Gastrocnemius medialis (tissue), 4 donors: ENCODE measurements at regions not wholly inside any gene's neighbourhood (a gene's known extent, or its start where the extent isn't known, plus 50 kb on each side); places are given as distances from the start of the nearest gene placed in this dataset.
"Not testable (repeated sequence)": the region's sequence is repeated elsewhere in the genome, so short reads cannot be mapped to it uniquely, and the experiment has no call there.

Experiments used
- ATAC-seq, 2 donors: fragments of 150-250 bp; one replicate each; pipeline ENCODE4 v1.9.1; 2016
- DNase-seq, 2 donors: peaks; one replicate each; pipeline ENCODE4 v3.0.0-alpha.2; 2019
- H3K27ac ChIP-seq, 4 donors: fragments of 200-600 bp; sonication (generic); 1 replicate in 1 of 4; 2 replicates in 3 of 4; pipeline ENCODE4 v1.5.1; 2016 to 2018; ENCODE audit warnings: mild to moderate bottlenecking in 2 of 4, moderate library complexity in 1 of 4
- H3K27me3 ChIP-seq, 3 donors: fragments of 200-600 bp; sonication (generic) in 2 of 3; 1 replicate in 1 of 3; 2 replicates in 2 of 3; pipeline versions ENCODE4 v1.5.1 to v1.6.0; 2016 to 2019; ENCODE audit warnings: mild to moderate bottlenecking in 1 of 3, moderate library complexity in 1 of 3
- H3K36me3 ChIP-seq, 2 donors: fragments of 200-600 bp; sonication (generic) in 1 of 2; one replicate each; pipeline ENCODE4 v1.5.1; 2017 to 2018
- H3K4me1 ChIP-seq, 2 donors: fragments of 200-600 bp; sonication (generic) in 1 of 2; one replicate each; pipeline ENCODE4 v1.5.1; 2016 to 2017; ENCODE audit warnings: mild to moderate bottlenecking in 2 of 2
- H3K4me3 ChIP-seq, 4 donors: fragments of 200-600 bp; sonication (generic) in 3 of 4; 1 replicate in 1 of 4; 2 replicates in 3 of 4; pipeline ENCODE4 v1.5.1; 2016 to 2019; ENCODE audit warnings: mild to moderate bottlenecking in 2 of 4
- H3K9me3 ChIP-seq, 3 donors: fragments of 200-600 bp; sonication (generic) in 2 of 3; 1 replicate in 1 of 3; 2 replicates in 2 of 3; pipeline ENCODE4 v1.5.1; 2016 to 2019
- POLR2A ChIP-seq, 2 donors: fragments of 450-650 bp; IDR thresholded peaks; one replicate each; pipeline ENCODE4 v1.6.1; 2017; ENCODE audit warnings: antibody characterized with exemption in 2 of 2, mild to moderate bottlenecking in 2 of 2, moderate library complexity in 2 of 2
- in situ Hi-C, 4 donors: fragments of 200-750 bp; cut with MboI; loops; one replicate each; pipeline versions ENCODE4 v1.15.0 to v1.8.0; 2017; ENCODE audit warnings: low sequenced_read_pairs in 4 of 4
- intact Hi-C: fragments of 100-400 bp; cut with DNase I; formaldehyde crosslinking; loops from one replicate; pipeline ENCODE4 v1.15.1; 2023; ENCODE audit warnings: low total_unique reads
- TF ChIP-seq, protein P1 (sequence below), 5 experiments: fragments of 450-650 bp in 3 of 5; fragments of 200-600 bp in 2 of 5; sonication (generic) in 2 of 5; IDR thresholded peaks in 4 of 5; conservative IDR thresholded peaks in 1 of 5; 1 replicate in 4 of 5; 2 replicates in 1 of 5; pipeline ENCODE4 v1.5.1; 2016 to 2019; ENCODE audit warnings: antibody characterized with exemption in 5 of 5, mild to moderate bottlenecking in 3 of 5, moderate library complexity in 3 of 5

DNA sequence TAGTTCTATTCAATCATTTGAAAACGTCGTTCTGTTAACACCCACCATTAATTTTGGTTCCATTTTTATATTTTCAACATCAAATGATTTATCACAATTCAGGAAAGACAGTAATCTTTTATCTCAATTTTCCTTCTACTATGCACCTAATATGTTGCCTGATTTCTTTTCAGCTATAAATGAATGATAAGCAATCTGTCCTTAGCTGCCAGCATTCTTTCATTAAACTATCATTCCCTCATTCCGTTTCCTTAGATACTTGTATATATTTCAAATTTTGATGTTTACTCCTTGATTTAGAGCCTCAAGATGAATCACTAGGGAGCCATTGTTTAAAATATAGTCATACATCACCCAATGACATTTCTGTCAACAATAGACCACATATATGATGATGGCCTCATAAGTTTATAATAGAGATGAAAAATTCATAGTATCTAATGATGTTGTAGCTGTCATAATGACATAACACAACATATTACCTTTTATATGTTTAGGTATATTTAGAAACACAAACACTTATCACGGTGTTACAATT lies 661.7 kb downstream of the IPMK start:
- H3K27ac ChIP-seq: no peak overlapping the region
- ATAC-seq (no peak), DNase-seq (no peak)
- H3K4me1 ChIP-seq: no peaks in the 10 kb centered on the region
- H3K4me3 ChIP-seq: no peak overlapping the region
- no peaks in the 10 kb centered on the region for H3K27me3 ChIP-seq
- in situ Hi-C loops (no loop called here), intact Hi-C loops (no loop called here)
- no peak for TF ChIP-seq POLR2A (IDR thresholded peaks at IDR 0.05)
- TF ChIP-seq, protein P1, sequence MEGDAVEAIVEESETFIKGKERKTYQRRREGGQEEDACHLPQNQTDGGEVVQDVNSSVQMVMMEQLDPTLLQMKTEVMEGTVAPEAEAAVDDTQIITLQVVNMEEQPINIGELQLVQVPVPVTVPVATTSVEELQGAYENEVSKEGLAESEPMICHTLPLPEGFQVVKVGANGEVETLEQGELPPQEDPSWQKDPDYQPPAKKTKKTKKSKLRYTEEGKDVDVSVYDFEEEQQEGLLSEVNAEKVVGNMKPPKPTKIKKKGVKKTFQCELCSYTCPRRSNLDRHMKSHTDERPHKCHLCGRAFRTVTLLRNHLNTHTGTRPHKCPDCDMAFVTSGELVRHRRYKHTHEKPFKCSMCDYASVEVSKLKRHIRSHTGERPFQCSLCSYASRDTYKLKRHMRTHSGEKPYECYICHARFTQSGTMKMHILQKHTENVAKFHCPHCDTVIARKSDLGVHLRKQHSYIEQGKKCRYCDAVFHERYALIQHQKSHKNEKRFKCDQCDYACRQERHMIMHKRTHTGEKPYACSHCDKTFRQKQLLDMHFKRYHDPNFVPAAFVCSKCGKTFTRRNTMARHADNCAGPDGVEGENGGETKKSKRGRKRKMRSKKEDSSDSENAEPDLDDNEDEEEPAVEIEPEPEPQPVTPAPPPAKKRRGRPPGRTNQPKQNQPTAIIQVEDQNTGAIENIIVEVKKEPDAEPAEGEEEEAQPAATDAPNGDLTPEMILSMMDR (IDR thresholded peaks at IDR 0.05 in 4 of 5, conservative IDR thresholded peaks at IDR 0.05 in 1 of 5): no peak
- H3K36me3 ChIP-seq: no peaks in the 10 kb centered on the region
- H3K9me3 ChIP-seq: no peaks in the 10 kb centered on the region

DNA sequence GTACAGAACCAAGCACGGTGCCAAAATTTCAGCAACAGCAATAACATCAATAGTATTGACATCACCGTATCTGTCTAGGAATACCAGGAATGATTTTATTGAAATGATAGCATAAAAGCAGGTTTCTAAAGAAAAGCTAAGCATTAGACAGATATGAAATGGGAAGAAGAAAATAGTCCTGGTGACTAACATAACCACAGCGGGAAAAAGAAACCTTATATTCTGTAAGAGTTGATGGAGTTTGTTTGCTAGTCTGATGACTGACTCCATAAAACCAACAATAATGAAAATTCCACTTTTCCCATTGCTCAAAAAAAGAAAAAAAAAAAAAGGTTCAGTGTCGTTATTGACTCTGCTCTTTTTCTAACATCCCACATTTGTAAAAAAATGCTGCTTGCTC lies 668.3 kb downstream of the IPMK start:
- H3K27me3 ChIP-seq: no peaks in the 10 kb centered on the region
- no peak for DNase-seq
- H3K4me3 ChIP-seq: no peak overlapping the region
- TF ChIP-seq, protein P1 (IDR thresholded peaks at IDR 0.05 in 4 of 5, conservative IDR thresholded peaks at IDR 0.05 in 1 of 5): no peak
- no peak for TF ChIP-seq POLR2A (IDR thresholded peaks at IDR 0.05)
- ATAC-seq: no peak
- intact Hi-C loops (no loop called here), in situ Hi-C loops (no loop called here)
- H3K27ac ChIP-seq: no peak overlapping the region
- no peaks in the 10 kb centered on the region for H3K9me3 ChIP-seq
- H3K4me1 ChIP-seq: no peaks in the 10 kb centered on the region
- H3K36me3 ChIP-seq: no peaks in the 10 kb centered on the region

DNA sequence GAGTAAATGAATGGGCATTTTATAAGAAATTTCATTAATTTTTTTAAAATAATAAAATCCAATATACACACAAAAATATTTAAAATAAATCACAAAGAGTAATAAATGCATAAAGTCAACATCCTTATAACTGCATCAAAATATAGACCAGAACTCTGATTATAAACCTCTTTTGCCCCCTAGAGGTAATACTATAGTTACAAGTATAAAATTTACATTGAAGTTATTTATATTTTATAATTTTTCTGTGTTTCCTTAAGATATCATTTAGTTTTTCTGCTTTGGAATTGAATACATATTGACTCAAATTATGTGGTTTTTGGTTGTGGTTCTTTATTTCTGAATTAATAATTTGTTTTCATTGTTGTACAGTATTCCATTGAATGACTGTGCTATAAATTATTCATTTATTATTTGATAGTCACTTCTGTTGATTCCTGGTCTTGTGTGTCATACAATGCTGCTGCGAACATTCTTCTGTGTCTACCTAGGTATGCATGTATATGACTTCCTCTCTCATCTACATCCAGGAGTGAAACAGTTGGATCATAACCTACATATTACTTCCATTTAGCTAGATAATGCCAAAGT lies 673.6 kb downstream of the IPMK start:
- no peaks in the 10 kb centered on the region for H3K27me3 ChIP-seq
- no peaks in the 10 kb centered on the region for H3K9me3 ChIP-seq
- H3K4me1 ChIP-seq: no peaks in the 10 kb centered on the region
- no peak for DNase-seq
- intact Hi-C loops (no loop called here), in situ Hi-C loops (no loop called here)
- TF ChIP-seq POLR2A (IDR thresholded peaks at IDR 0.05): no peak
- TF ChIP-seq, protein P1 (IDR thresholded peaks at IDR 0.05 in 4 of 5, conservative IDR thresholded peaks at IDR 0.05 in 1 of 5): no peak
- H3K4me3 ChIP-seq: no peak overlapping the region
- H3K27ac ChIP-seq: no peak overlapping the region
- ATAC-seq: no peak
- H3K36me3 ChIP-seq: no peaks in the 10 kb centered on the region

DNA sequence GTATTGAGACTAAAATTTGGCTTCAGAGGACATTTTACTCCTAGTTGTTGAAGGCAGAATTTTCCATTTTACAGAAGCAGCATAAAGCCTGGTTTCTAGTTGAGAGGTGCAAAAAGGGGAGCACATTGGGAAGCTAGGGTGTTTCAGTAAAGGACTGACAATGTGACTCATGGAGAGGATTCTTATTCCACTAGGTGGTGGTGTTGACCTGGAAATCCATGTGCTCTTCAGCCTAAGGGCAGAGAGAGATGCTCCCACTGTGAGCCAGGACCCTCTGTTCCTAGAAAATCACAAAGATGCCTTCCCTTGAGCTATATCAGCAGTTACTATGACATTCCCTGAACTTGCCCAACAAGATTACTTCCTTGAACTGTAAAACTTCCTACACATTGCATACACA lies 687.8 kb downstream of the IPMK start:
- no peaks in the 10 kb centered on the region for H3K27me3 ChIP-seq
- DNase-seq (no peak), ATAC-seq (no peak)
- no peaks in the 10 kb centered on the region for H3K9me3 ChIP-seq
- intact Hi-C loops (no loop called here), in situ Hi-C loops (no loop called here)
- no peaks in the 10 kb centered on the region for H3K36me3 ChIP-seq
- no peak for TF ChIP-seq POLR2A (IDR thresholded peaks at IDR 0.05)
- TF ChIP-seq, protein P1 (IDR thresholded peaks at IDR 0.05 in 4 of 5, conservative IDR thresholded peaks at IDR 0.05 in 1 of 5): no peak
- no peak overlapping the region for H3K4me3 ChIP-seq
- H3K27ac ChIP-seq: no peak overlapping the region
- no peaks in the 10 kb centered on the region for H3K4me1 ChIP-seq

DNA sequence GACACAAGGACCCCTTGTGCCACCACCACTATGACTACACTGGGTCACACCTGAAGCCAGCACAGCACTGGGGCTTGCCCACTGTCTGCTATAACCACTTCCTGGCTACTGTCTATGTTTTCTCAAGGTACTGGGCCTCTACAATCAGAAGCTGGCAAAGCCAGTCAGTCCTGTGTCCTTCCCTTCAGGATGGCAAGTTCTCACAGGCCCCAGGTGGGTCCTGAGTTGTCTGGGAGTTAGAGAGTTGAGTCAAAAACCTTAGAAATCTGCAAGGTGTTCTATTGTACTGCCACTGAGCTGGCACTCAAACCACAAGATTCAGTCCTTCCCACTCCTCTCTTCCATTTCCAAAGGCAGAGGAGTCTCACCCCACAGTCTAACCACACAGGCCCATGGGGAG lies 705.5 kb downstream of the IPMK start:
- TF ChIP-seq, protein P1 (IDR thresholded peaks at IDR 0.05 in 4 of 5, conservative IDR thresholded peaks at IDR 0.05 in 1 of 5): no peak
- TF ChIP-seq POLR2A (IDR thresholded peaks at IDR 0.05): no peak
- Histone ChIP-seq H3K4me3 (no peak overlapping the region), H3K9me3 (no peaks in the 10 kb centered on the region), H3K36me3 (no peaks in the 10 kb centered on the region), H3K4me1 (no peaks in the 10 kb centered on the region), H3K27ac (no peak overlapping the region), H3K27me3 (no peaks in the 10 kb centered on the region)
- intact Hi-C loops: no loop called here
- no peak for DNase-seq
- in situ Hi-C loops: no loop called here
- ATAC-seq: no peak

DNA sequence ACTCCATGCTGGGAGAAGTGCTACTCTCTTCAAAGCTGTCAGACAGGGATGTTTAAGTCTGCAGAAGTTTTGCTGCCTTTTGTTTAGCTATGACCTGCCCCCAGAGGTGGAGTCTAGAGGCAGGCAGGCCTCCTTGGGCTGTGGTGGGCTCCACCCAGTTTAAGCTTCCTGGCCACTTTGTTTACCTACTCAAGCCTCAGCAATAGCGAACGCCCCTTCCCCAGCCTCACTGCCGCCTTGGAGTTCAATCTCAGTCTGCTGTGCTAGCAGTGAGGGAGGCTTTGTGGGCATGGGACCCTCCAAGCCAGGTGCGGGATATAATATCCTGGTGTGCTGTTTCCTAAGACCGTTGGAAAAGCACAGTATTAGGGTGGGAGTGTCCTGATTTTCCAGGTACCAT lies 715.9 kb downstream of the IPMK start:
- in situ Hi-C loops, intact Hi-C loops, H3K9me3 ChIP-seq, DNase-seq, H3K27ac ChIP-seq, H3K4me1 ChIP-seq, H3K36me3 ChIP-seq, H3K27me3 ChIP-seq, H3K4me3 ChIP-seq, ATAC-seq: not testable (repeated sequence)
